Body of pancreas (tissue), 4 donors: ENCODE measurements at regions not wholly inside any gene's neighbourhood (a gene's known extent, or its start where the extent isn't known, plus 50 kb on each side); places are given as distances from the start of the nearest gene placed in this dataset.

ENCODE experiments used
- CTCF ChIP-seq, 7 experiments: fragments of 450-650 bp in 4 of 7; fragments of 200-600 bp in 3 of 7; sonication (generic) in 3 of 7; IDR thresholded peaks; one replicate each; pipeline ENCODE4 v1.5.1; 2016 to 2019; ENCODE audit warnings: antibody characterized with exemption in 7 of 7
- POLR2A ChIP-seq, 3 donors: fragments of 450-650 bp; IDR thresholded peaks; one replicate each; pipeline ENCODE4 v1.6.1; 2016; ENCODE audit warnings: antibody characterized with exemption in 3 of 3, mild to moderate bottlenecking in 2 of 3

- TF ChIP-seq CTCF (IDR thresholded peaks at IDR 0.05) = no peak
- TF ChIP-seq POLR2A (IDR thresholded peaks at IDR 0.05) = no peak
Measured at GRCh38 chr13:40478775-40479174, 187.7 kb downstream of the FOXO1 start.
